Nephron progenitor cell (in vitro differentiated cells): ENCODE measurements at regions not wholly inside any gene's neighbourhood (a gene's known extent, or its start where the extent isn't known, plus 50 kb on each side); places are given as distances from the start of the nearest gene placed in this dataset.

Source experiments
- DNase-seq: peaks from one replicate; pipeline ENCODE4 v3.0.0; 2021
- H3K27ac Mint-ChIP-seq: 2 replicates; pipeline ENCODE4 v1.8.0; 2021; ENCODE audit warnings: mild to moderate bottlenecking, moderate library complexity, mixed read lengths
- H3K27me3 Mint-ChIP-seq: 2 replicates; pipeline ENCODE4 v1.8.0; 2021; ENCODE audit warnings: mild to moderate bottlenecking, low read depth, mixed read lengths; ENCODE audit not compliant: poor library complexity
- H3K36me3 Mint-ChIP-seq: 2 replicates; pipeline ENCODE4 v1.8.0; 2021; ENCODE audit warnings: low read depth, mixed read lengths
- H3K4me1 Mint-ChIP-seq: 2 replicates; pipeline ENCODE4 v1.8.0; 2021; ENCODE audit warnings: mixed read lengths
- H3K4me3 Mint-ChIP-seq: 2 replicates; pipeline ENCODE4 v1.8.0; 2021; ENCODE audit warnings: mild to moderate bottlenecking, moderate library complexity, mixed read lengths
- H3K9me3 Mint-ChIP-seq: 2 replicates; pipeline ENCODE4 v1.8.0; 2021; ENCODE audit warnings: mild to moderate bottlenecking, moderate library complexity, mixed read lengths
- CTCF ChIP-seq: fragments of 200-600 bp; sonication (generic); IDR thresholded peaks from 2 replicates; pipeline ENCODE4 v1.5.0; 2021; ENCODE audit warnings: antibody characterized with exemption

GRCh38 chr5:167552356-167552755, 739.1 kb upstream of the WWC1 start:
- Mint-ChIP-seq H3K4me3 (no peak overlapping the region), H3K9me3 (no peaks in the 10 kb centered on the region), H3K36me3 (no peaks in the 10 kb centered on the region), H3K27me3 (peaks cover 5% of the 10 kb centered on the region), H3K27ac (no peak overlapping the region), H3K4me1 (peaks cover 9% of the 10 kb centered on the region)
- DNase-seq, result no peak
- TF ChIP-seq CTCF, result no peak

- no peak for TF ChIP-seq CTCF
- H3K4me3 Mint-ChIP-seq, result no peak overlapping the region
- peaks cover 9% of the 10 kb centered on the region for H3K4me1 Mint-ChIP-seq
- no peak for DNase-seq
- H3K36me3 Mint-ChIP-seq, result no peaks in the 10 kb centered on the region
- H3K9me3 Mint-ChIP-seq, result no peaks in the 10 kb centered on the region
- peaks cover 5% of the 10 kb centered on the region for H3K27me3 Mint-ChIP-seq
- H3K27ac Mint-ChIP-seq, result no peak overlapping the region
These were observed 737.9 kb upstream of the WWC1 start for GRCh38 chr5:167553511-167553910.

DNA sequence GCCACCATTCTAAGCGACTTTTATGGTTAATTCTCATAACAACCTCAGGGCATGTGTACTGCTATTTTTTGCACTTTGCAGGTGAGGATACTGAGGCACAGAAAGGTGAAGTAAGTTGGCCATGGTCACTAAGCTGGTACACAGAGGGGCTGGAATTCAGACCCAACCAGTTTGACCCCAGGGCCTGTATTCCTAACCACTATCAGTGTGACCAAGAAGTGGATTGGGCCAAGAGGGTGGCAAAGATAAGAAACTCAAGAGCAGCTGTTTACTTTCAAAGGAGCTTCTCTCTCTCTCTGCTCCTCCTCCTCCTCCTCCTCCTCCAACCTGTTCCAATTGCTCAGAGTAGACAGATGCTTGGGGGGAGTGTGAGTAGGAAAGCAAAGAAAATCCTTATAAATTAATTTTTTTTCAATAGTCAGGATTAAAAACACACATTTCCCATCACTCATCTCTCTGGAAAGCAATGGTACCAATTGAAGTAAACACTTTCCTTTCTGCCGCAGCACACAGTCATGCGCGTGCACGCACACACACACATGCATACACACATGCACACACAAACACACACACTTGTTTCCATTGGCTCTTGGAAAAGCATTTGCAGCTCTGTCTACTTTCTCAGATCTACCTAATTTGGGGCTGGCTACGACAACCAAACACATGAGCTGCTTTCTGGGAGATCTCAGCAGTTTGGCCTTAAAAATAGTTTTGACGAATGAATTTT, 736.7 kb upstream of the WWC1 start:
- no peaks in the 10 kb centered on the region for H3K36me3 Mint-ChIP-seq
- no peak for DNase-seq
- H3K4me1 Mint-ChIP-seq, result peaks cover 9% of the 10 kb centered on the region

GRCh38 chr5:167555565-167556166, 735.8 kb upstream of the WWC1 start:
- H3K4me3 Mint-ChIP-seq, result no peak overlapping the region
- H3K27me3 Mint-ChIP-seq, result no peaks in the 10 kb centered on the region
- H3K4me1 Mint-ChIP-seq, result peaks cover 9% of the 10 kb centered on the region
- DNase-seq, result no peak
- H3K36me3 Mint-ChIP-seq, result no peaks in the 10 kb centered on the region
- no peaks in the 10 kb centered on the region for H3K9me3 Mint-ChIP-seq
- H3K27ac Mint-ChIP-seq, result peak overlapping the region; percentile 61
- TF ChIP-seq CTCF, result no peak

More for the DNA sequence above, 736.7 kb upstream of the WWC1 start:
- H3K27ac Mint-ChIP-seq, result no peak overlapping the region
- no peak for TF ChIP-seq CTCF
- no peaks in the 10 kb centered on the region for H3K9me3 Mint-ChIP-seq
- H3K27me3 Mint-ChIP-seq, result no peaks in the 10 kb centered on the region
- no peak overlapping the region for H3K4me3 Mint-ChIP-seq

- Mint-ChIP-seq H3K4me3 (no peak overlapping the region), H3K36me3 (no peaks in the 10 kb centered on the region), H3K27ac (no peak overlapping the region), H3K27me3 (no peaks in the 10 kb centered on the region), H3K4me1 (peaks cover 9% of the 10 kb centered on the region), H3K9me3 (no peaks in the 10 kb centered on the region)
- DNase-seq, result no peak
- no peak for TF ChIP-seq CTCF
These were observed 734.1 kb upstream of the WWC1 start for GRCh38 chr5:167557359-167557758.

GRCh38 chr5:167561796-167562195, 729.6 kb upstream of the WWC1 start:
- Mint-ChIP-seq H3K4me3 (no peak overlapping the region), H3K27me3 (no peaks in the 10 kb centered on the region), H3K9me3 (no peaks in the 10 kb centered on the region), H3K36me3 (no peaks in the 10 kb centered on the region), H3K27ac (no peak overlapping the region), H3K4me1 (no peaks in the 10 kb centered on the region)
- no peak for DNase-seq
- no peak for TF ChIP-seq CTCF
